ENCODE measurements at regions not wholly inside any gene's neighbourhood (a gene's known extent, or its start where the extent isn't known, plus 50 kb on each side); places are given as distances from the start of the nearest gene placed in this dataset.
"Not testable (repeated sequence)": the region's sequence is repeated elsewhere in the genome, so short reads cannot be mapped to it uniquely, and the experiment has no call there.

- no peak for DNase-seq
Observed at GRCh38 chr4:30462445-30463090, 257.6 kb upstream of the PCDH7 start.

GRCh38 chr4:30471861-30472260 lies 248.3 kb upstream of the PCDH7 start:
- DNase-seq: no peak

- DNase-seq: no peak
Observed at GRCh38 chr4:30473225-30473624, 246.9 kb upstream of the PCDH7 start.

GRCh38 chr4:30495251-30495650 lies 224.9 kb upstream of the PCDH7 start:
- no peak for DNase-seq

- no peak for DNase-seq
Observed at GRCh38 chr4:30495651-30496310, 224.4 kb upstream of the PCDH7 start.

GRCh38 chr4:30511751-30512150 lies 208.4 kb upstream of the PCDH7 start:
- no peak for DNase-seq

GRCh38 chr4:30518211-30518610 lies 202.0 kb upstream of the PCDH7 start:
- DNase-seq: no peak

GRCh38 chr4:30525662-30526315 lies 194.4 kb upstream of the PCDH7 start:
- no peak for DNase-seq

GRCh38 chr4:30535255-30535654 lies 184.9 kb upstream of the PCDH7 start:
- DNase-seq: no peak

- no peak for DNase-seq
Observed at GRCh38 chr4:30536231-30536630, 183.9 kb upstream of the PCDH7 start.

GRCh38 chr4:30537456-30537855 lies 182.7 kb upstream of the PCDH7 start:
- DNase-seq: no peak

GRCh38 chr4:30538794-30539193 lies 181.4 kb upstream of the PCDH7 start:
- no peak for DNase-seq

- no peak for DNase-seq
Observed at GRCh38 chr4:30543057-30543456, 177.1 kb upstream of the PCDH7 start.

GRCh38 chr4:30553151-30553550 lies 167.0 kb upstream of the PCDH7 start:
- DNase-seq: no peak

GRCh38 chr4:30553706-30554105 lies 166.5 kb upstream of the PCDH7 start:
- DNase-seq: no peak

- DNase-seq: no peak
Observed at GRCh38 chr4:30555775-30556174, 164.4 kb upstream of the PCDH7 start.

- no peak for DNase-seq
Observed at GRCh38 chr4:30559481-30559880, 160.7 kb upstream of the PCDH7 start.

GRCh38 chr4:30586850-30587249 lies 133.3 kb upstream of the PCDH7 start:
- no peak for DNase-seq

- DNase-seq: not testable (repeated sequence)
Observed at GRCh38 chr4:30589669-30590068, 130.5 kb upstream of the PCDH7 start.

GRCh38 chr4:30600246-30601017 lies 119.7 kb upstream of the PCDH7 start:
- DNase-seq: no peak

GRCh38 chr4:30601070-30601865 lies 118.9 kb upstream of the PCDH7 start:
- DNase-seq: no peak

GRCh38 chr4:30605616-30606190 lies 114.5 kb upstream of the PCDH7 start:
- DNase-seq: no peak

Measured in dermis blood vessel endothelial cell (primary cell).